PC-3 (cell line): ENCODE measurements at regions not wholly inside any gene's neighbourhood (a gene's known extent, or its start where the extent isn't known, plus 50 kb on each side); places are given as distances from the start of the nearest gene placed in this dataset.

Experiments used
- ATAC-seq: fragments of 200-7000 bp; cut with Tn5 transposase; 2 replicates; pipeline ENCODE4 v1.9.1; 2020; ENCODE audit warnings: mild to moderate bottlenecking, moderate library complexity
- BruUV-seq: library from RNA; stranded (reverse); fragments of 400-500 nt; replicated peaks from 2 replicates; lab custom pipeline; 2021; lab: Mats Ljungman, UMichigan
- CTCF ChIA-PET: fragments of 300-600 bp; sonication (Branson Sonifier 250); formaldehyde crosslinking; loops from one replicate; lab custom pipeline; 2022; ENCODE audit warnings: antibody characterized with exemption; lab: Charles Lee
- POLR2A ChIA-PET: fragments of 300-600 bp; sonication (Branson Sonifier 250); formaldehyde crosslinking; loops from one replicate; lab custom pipeline; 2022; ENCODE audit warnings: antibody characterized with exemption; ENCODE audit not compliant: unreplicated experiment; lab: Charles Lee
- DNase-seq: peaks from one replicate; pipeline ENCODE4 v3.0.0-alpha.2; 2015
- H2AFZ ChIP-seq: fragments of 300-600 bp; sonication (generic); 2 replicates; pipeline ENCODE4 v1.6.0; 2016; ENCODE audit warnings: antibody characterized with exemption, low read length
- H3F3A ChIP-seq: fragments of 300-600 bp; sonication (generic); one replicate; pipeline ENCODE4 v1.6.0; 2017; ENCODE audit warnings: antibody characterized with exemption, low read length, control low read depth, mild to moderate bottlenecking; ENCODE audit not compliant: unreplicated experiment
- H3K27ac ChIP-seq: fragments of 300-600 bp; sonication (generic); 2 replicates; pipeline ENCODE4 v1.5.1; 2016; ENCODE audit warnings: mild to moderate bottlenecking, low read length
- H3K27me3 ChIP-seq: fragments of 300-600 bp; sonication (generic); 2 replicates; pipeline ENCODE4 v1.6.1; 2016; ENCODE audit warnings: low read length, mixed read lengths
- H3K36me3 ChIP-seq: fragments of 300-600 bp; sonication (generic); 2 replicates; pipeline ENCODE4 v1.6.1; 2016; ENCODE audit warnings: low read depth, mixed run types, low read length, mixed read lengths
- H3K4me1 ChIP-seq: fragments of 300-600 bp; sonication (generic); 2 replicates; pipeline ENCODE4 v1.5.1; 2016; ENCODE audit warnings: low read length; ENCODE audit not compliant: insufficient read depth
- H3K4me2 ChIP-seq: fragments of 300-600 bp; sonication (generic); 2 replicates; pipeline ENCODE4 v1.6.0; 2016; ENCODE audit warnings: low read length
- H3K4me3 ChIP-seq: fragments of 300-600 bp; sonication (generic); 2 replicates; pipeline ENCODE4 v1.5.1; 2016; ENCODE audit warnings: mild to moderate bottlenecking, low read length, mixed read lengths
- H3K79me2 ChIP-seq: fragments of 300-600 bp; sonication (generic); 2 replicates; pipeline ENCODE4 v1.6.1; 2017; ENCODE audit warnings: low read length, mixed read lengths
- H3K9ac ChIP-seq: fragments of 300-600 bp; sonication (generic); 2 replicates; pipeline ENCODE4 v1.6.0; 2016; ENCODE audit warnings: mild to moderate bottlenecking, low read length
- H3K9me2 ChIP-seq: fragments of 300-600 bp; sonication (generic); replicated peaks from 2 replicates; pipeline ENCODE4 v1.6.1; 2016; ENCODE audit warnings: mixed run types, low read length, mixed read lengths
- H3K9me3 ChIP-seq: fragments of 300-600 bp; sonication (generic); 2 replicates; pipeline ENCODE4 v1.6.1; 2016; ENCODE audit warnings: low read length, mixed read lengths
- H4K20me1 ChIP-seq: fragments of 300-600 bp; sonication (generic); 2 replicates; pipeline ENCODE4 v1.6.1; 2016; ENCODE audit warnings: low read length, mixed read lengths
- EZH2 ChIP-seq: fragments of 300-600 bp; sonication (generic); IDR thresholded peaks from one replicate; pipeline ENCODE4 v1.6.1; 2017; ENCODE audit warnings: antibody characterized with exemption, mild to moderate bottlenecking, low read length; ENCODE audit not compliant: unreplicated experiment
- EZH2phosphoT487 ChIP-seq: fragments of 300-600 bp; sonication (generic); IDR thresholded peaks from 2 replicates; pipeline ENCODE4 v1.6.1; 2018; ENCODE audit warnings: mild to moderate bottlenecking, antibody characterized with exemption, low read length, borderline replicate concordance
- intact Hi-C: fragments of 100-400 bp; cut with micrococcal nuclease; formaldehyde crosslinking; loops from 2 replicates; pipeline ENCODE4 v1.9.0; 2023
- TF ChIP-seq, protein P1 (sequence below): fragments of 300-600 bp; sonication (generic); conservative IDR thresholded peaks from 2 replicates; pipeline ENCODE4 v1.5.1; 2017; ENCODE audit warnings: antibody characterized with exemption, low read depth, mild to moderate bottlenecking, low read length

DNA sequence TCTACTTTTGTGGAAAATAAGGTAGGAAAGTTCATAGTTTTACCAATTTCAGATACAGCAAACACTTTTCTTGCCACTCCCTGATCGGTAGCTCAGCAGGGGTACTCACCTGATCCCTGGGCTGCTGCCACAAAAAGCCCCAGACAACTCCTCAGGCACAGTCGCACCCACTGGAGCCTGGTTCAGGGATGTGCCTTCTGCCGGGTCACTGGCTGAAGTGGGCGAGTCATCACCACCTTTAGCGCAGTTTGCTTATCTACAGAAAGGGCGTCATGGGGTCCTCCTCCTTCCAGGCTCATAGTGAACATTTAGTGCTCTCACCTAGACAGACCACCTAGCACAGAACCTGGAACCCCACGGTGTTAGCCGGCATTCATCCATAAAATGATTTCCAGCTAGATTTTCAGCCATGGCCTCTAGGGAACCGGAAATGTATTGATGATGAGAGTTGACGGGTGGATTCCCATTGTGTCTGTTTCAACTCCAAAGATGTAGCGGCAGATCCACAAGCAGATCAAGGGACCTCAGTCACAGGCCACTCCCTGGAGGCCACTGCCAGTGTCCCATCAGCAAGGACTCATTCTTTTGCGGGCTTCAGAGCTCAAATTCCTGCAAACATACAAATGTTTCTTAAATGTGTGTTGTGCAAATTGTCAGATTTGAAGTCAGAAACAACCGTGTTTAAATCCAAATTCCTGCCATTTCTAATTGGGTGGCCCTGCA lies 408.4 kb upstream of the SALL3 start:
- no peaks in the 10 kb centered on the region for H3K4me1 ChIP-seq
- no peaks in the 10 kb centered on the region for H3K36me3 ChIP-seq
- H3F3A ChIP-seq, result no peaks in the 10 kb centered on the region
- no peak overlapping the region for H3K4me2 ChIP-seq
- no peak overlapping the region for H3K9ac ChIP-seq
- ChIA-PET CTCF (no interaction called here), POLR2A (no interaction called here)
- no peak overlapping the region for H3K4me3 ChIP-seq
- H3K27me3 ChIP-seq, result no peaks in the 10 kb centered on the region
- no peak for ATAC-seq
- H3K9me3 ChIP-seq, result no peaks in the 10 kb centered on the region; the same call in 1 of the 2 replicates
- no peak overlapping the region for H3K27ac ChIP-seq
- no peaks in the 10 kb centered on the region for H4K20me1 ChIP-seq
- H3K9me2 ChIP-seq, result no peaks in the 10 kb centered on the region
- intact Hi-C loops, result no loop called here
- no TSS peak for BruUV-seq
- H2AFZ ChIP-seq, result no peak overlapping the region
- no peak for DNase-seq
- no peak for TF ChIP-seq EZH2phosphoT487
- TF ChIP-seq, protein P1, sequence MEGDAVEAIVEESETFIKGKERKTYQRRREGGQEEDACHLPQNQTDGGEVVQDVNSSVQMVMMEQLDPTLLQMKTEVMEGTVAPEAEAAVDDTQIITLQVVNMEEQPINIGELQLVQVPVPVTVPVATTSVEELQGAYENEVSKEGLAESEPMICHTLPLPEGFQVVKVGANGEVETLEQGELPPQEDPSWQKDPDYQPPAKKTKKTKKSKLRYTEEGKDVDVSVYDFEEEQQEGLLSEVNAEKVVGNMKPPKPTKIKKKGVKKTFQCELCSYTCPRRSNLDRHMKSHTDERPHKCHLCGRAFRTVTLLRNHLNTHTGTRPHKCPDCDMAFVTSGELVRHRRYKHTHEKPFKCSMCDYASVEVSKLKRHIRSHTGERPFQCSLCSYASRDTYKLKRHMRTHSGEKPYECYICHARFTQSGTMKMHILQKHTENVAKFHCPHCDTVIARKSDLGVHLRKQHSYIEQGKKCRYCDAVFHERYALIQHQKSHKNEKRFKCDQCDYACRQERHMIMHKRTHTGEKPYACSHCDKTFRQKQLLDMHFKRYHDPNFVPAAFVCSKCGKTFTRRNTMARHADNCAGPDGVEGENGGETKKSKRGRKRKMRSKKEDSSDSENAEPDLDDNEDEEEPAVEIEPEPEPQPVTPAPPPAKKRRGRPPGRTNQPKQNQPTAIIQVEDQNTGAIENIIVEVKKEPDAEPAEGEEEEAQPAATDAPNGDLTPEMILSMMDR, result no peak
- no peaks in the 10 kb centered on the region for H3K79me2 ChIP-seq

DNA sequence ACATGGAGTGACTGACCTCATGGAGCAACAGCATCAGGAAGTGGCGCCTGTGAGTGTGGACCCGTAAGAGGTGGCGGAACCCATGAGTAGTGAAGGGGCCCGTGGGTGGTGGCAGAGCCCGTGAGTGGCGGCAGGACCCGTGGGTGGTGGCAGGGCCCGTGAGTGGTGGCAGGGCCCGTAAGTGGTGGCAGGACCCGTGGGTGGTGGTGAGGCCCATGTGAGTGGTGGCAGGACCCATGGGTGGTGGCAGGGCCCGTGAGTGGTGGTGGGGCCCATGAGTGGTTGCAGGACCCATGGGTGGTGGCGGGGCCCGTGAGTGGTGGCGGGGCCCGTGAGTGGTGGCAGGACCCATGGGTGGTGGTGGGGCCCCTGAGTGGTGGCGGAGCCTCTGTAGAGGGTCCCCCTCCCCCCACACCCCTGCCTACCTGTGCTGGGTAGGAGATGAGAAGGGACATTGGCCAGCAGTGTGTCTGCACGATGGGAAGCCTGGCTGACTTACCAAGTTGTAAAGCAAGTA lies 407.7 kb upstream of the SALL3 start:
- POLR2A ChIA-PET, result no interaction called here
- H3K9me3 ChIP-seq, result no peaks in the 10 kb centered on the region; the same call in 1 of the 2 replicates
- CTCF ChIA-PET, result no interaction called here
- H3K4me3 ChIP-seq, result no peak overlapping the region
- no peak overlapping the region for H2AFZ ChIP-seq
- H3K36me3 ChIP-seq, result no peaks in the 10 kb centered on the region
- no peak overlapping the region for H3K4me2 ChIP-seq
- intact Hi-C loops, result no loop called here
- no peaks in the 10 kb centered on the region for H3K79me2 ChIP-seq
- TF ChIP-seq, protein P1, result no peak
- TF ChIP-seq EZH2phosphoT487 (no peak), EZH2 (no peak)
- no TSS peak for BruUV-seq
- H3K4me1 ChIP-seq, result no peaks in the 10 kb centered on the region
- no peak overlapping the region for H3K27ac ChIP-seq
- H4K20me1 ChIP-seq, result no peaks in the 10 kb centered on the region
- no peaks in the 10 kb centered on the region for H3K27me3 ChIP-seq
- H3K9me2 ChIP-seq, result no peaks in the 10 kb centered on the region
- no peaks in the 10 kb centered on the region for H3F3A ChIP-seq
- no peak for DNase-seq
- no peak for ATAC-seq
- no peak overlapping the region for H3K9ac ChIP-seq

GRCh38 chr18:78573773-78574172 lies 405.8 kb upstream of the SALL3 start:
- intact Hi-C loops, result no loop called here
- no TSS peak for BruUV-seq
- H3K9me2 ChIP-seq, result no peaks in the 10 kb centered on the region
- no peaks in the 10 kb centered on the region for H3K79me2 ChIP-seq
- no peaks in the 10 kb centered on the region for H3F3A ChIP-seq
- H3K4me3 ChIP-seq, result no peak overlapping the region
- CTCF ChIA-PET, result no interaction called here
- H4K20me1 ChIP-seq, result no peaks in the 10 kb centered on the region
- no peak overlapping the region for H2AFZ ChIP-seq
- no peaks in the 10 kb centered on the region for H3K36me3 ChIP-seq
- POLR2A ChIA-PET, result no interaction called here
- no peaks in the 10 kb centered on the region; the same call in 1 of the 2 replicates for H3K27me3 ChIP-seq
- TF ChIP-seq EZH2 (no peak), EZH2phosphoT487 (no peak)
- TF ChIP-seq, protein P1, result no peak
- no peak for DNase-seq
- H3K9me3 ChIP-seq, result no peaks in the 10 kb centered on the region; the same call in 1 of the 2 replicates
- H3K4me2 ChIP-seq, result no peak overlapping the region
- no peaks in the 10 kb centered on the region for H3K4me1 ChIP-seq
- no peak overlapping the region for H3K27ac ChIP-seq
- no peak overlapping the region for H3K9ac ChIP-seq
- no peak for ATAC-seq
